PFSK-1 (cell line): ENCODE measurements at regions not wholly inside any gene's neighbourhood (a gene's known extent, or its start where the extent isn't known, plus 50 kb on each side); places are given as distances from the start of the nearest gene placed in this dataset.

Source experiments
- SIN3A ChIP-seq: IDR thresholded peaks from 2 replicates; pipeline ENCODE4 v1.6.1; 2012; ENCODE audit warnings: mild to moderate bottlenecking, low read length, moderate library complexity, borderline replicate concordance; ENCODE audit not compliant: insufficient read depth
- TAF1 ChIP-seq: IDR thresholded peaks from 2 replicates; pipeline ENCODE4 v1.6.1; 2012; ENCODE audit warnings: low read length, control low read depth, borderline replicate concordance; ENCODE audit not compliant: insufficient read depth
- TF ChIP-seq, protein P1 (sequence below), 2 experiments: IDR thresholded peaks; 2 replicates each; pipeline versions ENCODE4 v1.6.1 to v1.8.0; 2011 to 2012; ENCODE audit warnings: low read depth in 2 of 2, low read length in 2 of 2, control low read depth in 1 of 2, inconsistent platforms in 1 of 2, mild to moderate bottlenecking in 1 of 2, moderate library complexity in 1 of 2; ENCODE audit not compliant: insufficient read depth in 1 of 2

DNA sequence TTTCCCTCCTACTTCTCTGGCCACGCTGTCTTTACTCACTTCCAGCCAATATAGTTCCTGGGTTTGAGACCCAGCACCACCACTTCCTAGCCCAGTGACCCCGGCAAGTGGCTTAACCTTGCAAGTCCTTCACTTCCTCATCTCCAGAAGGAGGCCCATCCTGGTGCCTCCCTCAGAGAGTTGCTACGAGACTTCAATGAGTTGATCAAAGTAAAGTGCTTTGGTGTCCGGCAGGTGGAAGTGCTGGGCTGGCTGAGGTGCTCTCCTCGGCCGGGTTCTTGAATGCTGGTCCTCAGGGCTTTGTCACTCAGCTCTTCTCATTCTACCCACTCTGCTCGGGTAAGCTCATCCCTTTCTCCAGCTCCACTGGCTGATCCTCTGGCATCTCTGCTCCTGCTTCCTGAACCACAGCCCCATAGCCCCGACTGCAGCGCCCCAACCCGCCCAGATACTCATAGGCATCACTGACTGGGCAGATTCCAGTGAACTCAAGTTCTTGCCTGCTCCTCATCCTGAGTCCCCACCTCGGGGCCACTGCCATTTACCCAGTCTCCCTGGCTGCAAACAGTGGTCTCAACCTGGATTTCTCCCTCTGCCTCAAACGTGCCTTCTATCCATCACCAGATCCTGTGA is 75.8 kb upstream of the WNT4 start:
- no peak for TF ChIP-seq SIN3A
- no peak for TF ChIP-seq TAF1
- TF ChIP-seq, protein P1, sequence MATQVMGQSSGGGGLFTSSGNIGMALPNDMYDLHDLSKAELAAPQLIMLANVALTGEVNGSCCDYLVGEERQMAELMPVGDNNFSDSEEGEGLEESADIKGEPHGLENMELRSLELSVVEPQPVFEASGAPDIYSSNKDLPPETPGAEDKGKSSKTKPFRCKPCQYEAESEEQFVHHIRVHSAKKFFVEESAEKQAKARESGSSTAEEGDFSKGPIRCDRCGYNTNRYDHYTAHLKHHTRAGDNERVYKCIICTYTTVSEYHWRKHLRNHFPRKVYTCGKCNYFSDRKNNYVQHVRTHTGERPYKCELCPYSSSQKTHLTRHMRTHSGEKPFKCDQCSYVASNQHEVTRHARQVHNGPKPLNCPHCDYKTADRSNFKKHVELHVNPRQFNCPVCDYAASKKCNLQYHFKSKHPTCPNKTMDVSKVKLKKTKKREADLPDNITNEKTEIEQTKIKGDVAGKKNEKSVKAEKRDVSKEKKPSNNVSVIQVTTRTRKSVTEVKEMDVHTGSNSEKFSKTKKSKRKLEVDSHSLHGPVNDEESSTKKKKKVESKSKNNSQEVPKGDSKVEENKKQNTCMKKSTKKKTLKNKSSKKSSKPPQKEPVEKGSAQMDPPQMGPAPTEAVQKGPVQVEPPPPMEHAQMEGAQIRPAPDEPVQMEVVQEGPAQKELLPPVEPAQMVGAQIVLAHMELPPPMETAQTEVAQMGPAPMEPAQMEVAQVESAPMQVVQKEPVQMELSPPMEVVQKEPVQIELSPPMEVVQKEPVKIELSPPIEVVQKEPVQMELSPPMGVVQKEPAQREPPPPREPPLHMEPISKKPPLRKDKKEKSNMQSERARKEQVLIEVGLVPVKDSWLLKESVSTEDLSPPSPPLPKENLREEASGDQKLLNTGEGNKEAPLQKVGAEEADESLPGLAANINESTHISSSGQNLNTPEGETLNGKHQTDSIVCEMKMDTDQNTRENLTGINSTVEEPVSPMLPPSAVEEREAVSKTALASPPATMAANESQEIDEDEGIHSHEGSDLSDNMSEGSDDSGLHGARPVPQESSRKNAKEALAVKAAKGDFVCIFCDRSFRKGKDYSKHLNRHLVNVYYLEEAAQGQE (IDR thresholded peaks at IDR 0.05; ENCODE audit: insufficient read depth in 1 of 2, low read depth in 2 of 2, low read length in 2 of 2) = no peak
